HG03378 (cell line): ENCODE measurements at regions not wholly inside any gene's neighbourhood (a gene's known extent, or its start where the extent isn't known, plus 50 kb on each side); places are given as distances from the start of the nearest gene placed in this dataset.
"Not testable (repeated sequence)": the region's sequence is repeated elsewhere in the genome, so short reads cannot be mapped to it uniquely, and the experiment has no call there.

Source experiments
- ATAC-seq: cut with Tn5 transposase; IDR thresholded peaks from one replicate; pipeline ENCODE4 v1.9.1; 2021; ENCODE audit warnings: mild to moderate bottlenecking, moderate library complexity; ENCODE audit not compliant: unreplicated experiment

DNA sequence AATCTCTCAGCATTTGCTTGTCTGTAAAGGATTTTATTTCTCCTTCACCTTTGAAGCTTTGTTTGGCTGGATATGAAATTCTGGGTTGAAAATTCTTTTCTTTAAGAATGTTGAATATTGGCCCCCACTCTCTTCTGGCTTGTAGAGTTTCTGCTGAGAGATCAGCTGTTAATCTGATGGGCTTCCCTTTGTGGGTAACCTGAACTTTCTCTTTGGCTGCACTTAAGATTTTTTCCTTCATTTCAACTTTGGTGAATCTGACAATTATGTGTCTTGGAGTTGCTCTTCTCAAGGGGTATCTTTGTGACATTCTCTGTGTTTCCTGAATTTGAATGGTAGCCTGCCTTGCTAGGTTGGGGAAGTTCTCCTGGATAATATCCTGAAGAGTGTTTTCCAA lies 189.4 kb downstream of the TTC6 start:
- not testable (repeated sequence) for ATAC-seq

DNA sequence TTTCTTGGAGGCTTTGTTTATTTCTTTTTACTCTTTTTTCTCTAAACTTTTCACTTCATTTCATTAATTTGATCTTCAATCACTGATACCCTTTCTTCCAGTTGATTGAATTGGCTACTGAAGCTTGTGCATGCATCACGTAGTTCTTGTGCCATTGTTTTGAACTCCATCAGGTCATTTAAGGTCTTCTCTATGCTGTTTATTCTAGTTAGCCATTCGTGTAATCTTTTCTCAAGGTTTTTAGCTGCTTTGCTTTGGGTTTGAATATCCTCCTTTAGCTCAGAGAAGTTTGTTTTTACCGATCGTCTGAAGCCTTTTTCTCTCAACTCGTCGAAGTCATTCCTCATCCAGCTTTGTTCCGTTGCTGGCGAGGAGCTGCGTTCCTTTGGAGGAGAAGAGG lies 189.9 kb downstream of the TTC6 start:
- not testable (repeated sequence) for ATAC-seq

DNA sequence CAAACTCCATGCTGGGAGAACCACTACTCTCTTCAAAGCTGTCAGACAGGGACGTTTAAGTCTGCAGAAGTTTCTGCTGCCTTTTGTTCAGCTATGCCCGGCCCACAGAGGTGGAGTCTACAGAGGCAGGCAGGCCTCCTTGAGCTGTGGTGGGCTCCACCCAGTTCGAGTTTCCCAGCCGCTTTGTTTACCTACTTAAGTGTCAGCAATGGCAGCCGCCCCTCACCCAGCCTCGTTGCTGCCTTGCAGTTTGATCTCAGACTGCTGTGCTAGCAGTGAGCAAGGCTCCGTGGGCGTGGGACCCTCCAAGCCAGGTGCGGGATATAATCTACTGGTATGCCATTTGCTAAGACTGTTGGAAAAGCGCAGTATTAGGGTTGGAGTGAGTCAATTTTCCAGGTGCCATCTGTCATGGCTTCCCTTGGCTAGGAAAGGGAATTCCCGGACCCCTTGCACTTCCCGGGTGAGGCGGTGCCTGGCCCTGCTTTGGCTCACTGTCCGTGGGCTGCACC lies 190.7 kb downstream of the TTC6 start:
- ATAC-seq: not testable (repeated sequence)

DNA sequence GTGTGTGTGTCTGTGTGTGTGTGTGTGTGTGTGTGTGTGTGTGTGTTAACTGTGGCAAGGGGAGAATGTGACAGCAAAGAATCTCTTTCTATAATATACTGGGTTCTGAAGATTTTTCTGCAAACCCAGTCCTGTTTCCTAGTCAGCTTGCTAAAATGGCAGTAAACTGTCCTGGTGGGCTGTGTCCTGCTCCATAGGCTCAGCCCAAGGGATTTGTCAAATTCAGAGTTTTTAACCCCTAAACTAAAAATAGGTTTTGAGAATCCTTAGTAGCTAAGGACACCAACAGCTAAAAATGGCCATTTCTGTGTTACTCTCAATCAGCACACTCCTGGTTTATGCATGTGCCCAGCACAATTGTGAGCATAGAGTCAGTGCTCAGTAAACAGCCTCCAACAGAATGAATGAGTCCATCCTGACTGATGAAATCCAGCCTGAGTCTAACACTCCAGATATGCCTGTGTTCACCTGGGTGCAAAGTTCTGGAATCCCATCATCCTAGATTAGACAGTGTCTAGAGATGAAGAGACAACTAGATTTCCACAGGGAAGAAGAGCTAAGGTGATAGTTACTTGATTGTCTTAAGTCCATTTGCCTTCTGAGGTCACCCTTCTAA lies 192.6 kb downstream of the TTC6 start:
- ATAC-seq: no peak

DNA sequence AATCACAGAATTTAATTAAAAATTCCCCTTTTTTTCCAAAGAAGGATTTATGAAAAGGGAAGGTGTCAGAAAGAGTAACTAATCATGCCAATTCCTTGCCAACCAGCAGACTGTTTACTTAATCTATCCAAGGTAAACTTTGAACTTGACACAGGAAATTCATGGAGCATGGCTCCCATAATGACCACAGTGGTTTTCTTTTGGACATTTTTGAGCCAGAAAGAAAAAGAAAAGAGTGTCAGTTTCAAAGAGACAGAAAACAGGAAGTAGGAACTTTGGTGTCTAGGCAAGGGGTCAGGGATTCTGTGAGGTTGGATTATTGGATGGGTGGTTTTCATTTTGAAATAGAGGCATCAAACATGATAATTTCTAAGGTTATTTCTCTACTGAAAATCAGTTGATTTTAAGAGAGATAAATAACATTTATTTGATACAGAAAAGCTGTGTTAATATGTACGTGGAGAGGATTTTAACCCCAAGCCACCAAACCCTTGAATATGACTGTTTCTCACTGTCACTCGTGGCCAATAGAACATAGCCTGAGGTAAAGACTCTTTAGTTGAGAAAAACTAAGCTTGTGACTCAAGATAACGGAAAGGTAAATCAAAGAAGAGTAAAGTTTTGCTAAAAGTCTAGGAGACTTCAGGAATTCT lies 196.1 kb downstream of the TTC6 start:
- no peak for ATAC-seq

DNA sequence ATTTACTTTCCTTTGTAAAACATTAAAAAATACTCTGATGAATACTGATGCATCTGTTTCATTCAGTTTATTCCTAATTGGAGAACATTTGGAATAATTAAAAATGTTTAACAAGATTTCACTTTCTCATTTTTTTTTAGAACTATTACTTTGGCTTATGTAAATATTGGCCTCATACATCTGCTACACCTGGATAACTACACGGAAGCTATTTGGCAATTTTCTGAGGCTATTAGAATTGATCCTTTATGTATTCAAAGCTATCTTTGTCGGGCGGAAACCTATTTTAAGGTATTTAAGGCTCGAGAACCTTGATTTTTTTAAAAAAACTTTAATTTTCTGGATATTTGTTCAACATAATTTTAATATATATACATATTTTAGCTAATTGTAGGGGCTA lies 196.7 kb downstream of the TTC6 start:
- no peak for ATAC-seq

DNA sequence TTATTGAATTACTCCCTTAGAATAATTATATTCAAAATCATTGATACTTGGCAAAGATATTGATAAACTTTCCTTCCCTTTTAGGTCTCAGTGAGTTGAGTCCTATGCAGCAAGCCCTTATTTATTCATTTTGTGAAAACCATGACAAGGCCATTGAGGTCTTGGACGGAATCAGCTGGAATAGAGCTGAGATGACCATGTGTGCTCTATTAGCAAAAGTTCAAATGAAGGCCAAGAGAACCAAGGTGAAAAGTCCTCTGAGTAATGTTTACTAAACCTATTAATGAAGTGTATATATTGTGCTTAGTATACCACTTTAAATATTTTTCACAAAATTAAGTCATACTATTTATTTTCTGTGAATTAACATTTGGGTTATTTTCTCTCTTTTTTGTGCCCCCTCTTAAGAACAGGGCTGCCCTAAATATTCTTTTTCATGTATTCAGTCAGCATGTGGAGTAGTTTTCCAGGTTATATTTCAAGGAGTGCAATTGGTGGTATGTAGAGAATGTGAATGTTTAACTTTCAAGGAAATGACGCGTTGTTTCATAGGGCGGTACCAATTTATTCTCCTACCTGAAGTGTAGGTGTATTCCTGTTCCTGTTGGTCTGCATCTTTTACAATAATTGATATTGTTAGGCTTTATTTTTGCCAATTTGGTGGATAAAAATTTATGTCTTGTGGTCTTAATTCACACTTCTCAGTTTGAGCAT lies 201.4 kb downstream of the TTC6 start:
- ATAC-seq: no peak

DNA sequence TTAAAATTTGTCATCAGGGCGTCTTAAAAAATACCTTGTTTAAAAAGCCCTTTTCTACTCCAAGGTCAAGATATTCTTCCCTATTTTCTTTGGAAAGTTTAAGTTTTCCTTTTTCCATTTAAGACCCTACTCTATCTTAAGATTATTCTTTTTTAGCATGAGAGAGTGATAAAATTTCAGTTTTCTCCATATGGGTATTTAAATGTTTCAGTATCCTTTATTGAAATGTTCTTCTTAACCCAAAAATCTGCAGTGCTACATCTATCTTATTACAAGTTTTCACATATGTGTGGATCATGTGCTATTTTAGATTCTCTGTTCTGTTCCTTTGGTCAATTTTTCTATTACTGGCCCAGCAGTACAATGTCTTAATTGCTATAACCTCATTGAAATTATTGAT lies 202.2 kb downstream of the TTC6 start:
- ATAC-seq: no peak

DNA sequence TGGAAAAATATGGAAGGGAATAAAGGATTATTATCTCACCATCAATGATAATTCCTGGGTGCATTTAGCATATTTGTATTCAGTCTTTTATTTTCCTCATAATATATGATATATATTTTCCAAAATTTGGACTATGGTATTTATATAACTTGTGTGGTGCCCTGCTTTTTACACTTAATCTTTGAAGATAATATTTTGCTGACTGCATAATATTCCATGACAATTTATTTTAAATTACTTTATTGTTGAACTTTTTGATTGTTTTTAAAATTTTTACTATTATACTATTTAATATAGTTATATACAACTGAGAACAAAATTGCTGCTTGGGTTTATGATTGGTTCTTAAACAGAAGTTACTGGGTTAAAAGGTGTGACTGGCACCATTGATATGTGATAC lies 212.3 kb downstream of the TTC6 start:
- no peak for ATAC-seq

DNA sequence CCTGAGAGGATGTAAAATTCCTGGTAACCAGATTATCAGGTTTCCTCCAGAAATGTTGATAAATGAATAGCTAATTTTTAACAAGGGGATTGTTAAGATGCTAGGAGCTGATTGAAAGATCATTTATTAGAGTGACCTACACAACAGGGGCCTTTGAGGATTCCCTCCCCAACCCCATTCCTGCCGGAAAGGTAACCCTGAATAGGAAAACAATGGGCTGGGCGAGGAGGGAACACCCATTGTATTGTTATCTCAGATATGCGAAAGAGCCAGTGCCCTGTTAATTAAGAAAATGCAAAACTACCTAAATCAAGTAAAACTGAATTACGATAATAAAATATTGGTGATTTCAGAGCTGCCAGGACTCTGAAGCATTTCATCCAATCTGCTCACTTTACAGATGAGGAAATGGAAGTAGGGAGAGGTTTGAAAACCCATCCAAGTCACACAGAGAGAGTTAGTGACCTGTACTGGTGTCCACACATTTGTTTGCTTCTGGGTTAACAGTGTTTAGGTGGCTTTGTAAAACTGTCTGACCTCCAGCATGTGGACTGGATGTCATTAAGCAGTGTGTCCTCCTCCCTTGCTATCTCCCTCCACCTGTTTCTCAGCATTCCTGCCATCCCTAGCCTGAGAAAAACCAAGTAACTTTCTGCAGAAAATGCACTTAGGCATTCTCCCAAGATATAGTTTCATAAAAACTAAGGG lies 214.8 kb downstream of the TTC6 start:
- no peak for ATAC-seq

DNA sequence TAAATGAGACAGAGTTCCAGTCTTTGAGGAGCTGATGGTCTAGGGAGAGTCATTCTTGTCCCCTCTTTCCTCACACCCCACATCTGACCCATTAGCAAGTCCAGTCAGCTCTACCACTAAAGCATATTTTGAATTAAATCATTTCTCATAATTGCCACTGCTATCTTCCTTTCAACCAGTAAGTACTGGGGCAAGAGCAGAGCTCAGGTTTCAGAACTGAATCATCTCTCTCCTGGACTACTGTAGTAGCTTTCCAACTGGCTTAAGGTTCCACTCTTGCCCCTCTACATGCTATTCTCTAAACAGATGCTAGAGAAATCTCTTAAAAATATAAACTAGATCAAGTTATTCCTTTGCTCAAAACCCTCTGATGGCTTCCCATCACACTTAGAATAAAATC lies 218.3 kb downstream of the TTC6 start:
- no peak for ATAC-seq

DNA sequence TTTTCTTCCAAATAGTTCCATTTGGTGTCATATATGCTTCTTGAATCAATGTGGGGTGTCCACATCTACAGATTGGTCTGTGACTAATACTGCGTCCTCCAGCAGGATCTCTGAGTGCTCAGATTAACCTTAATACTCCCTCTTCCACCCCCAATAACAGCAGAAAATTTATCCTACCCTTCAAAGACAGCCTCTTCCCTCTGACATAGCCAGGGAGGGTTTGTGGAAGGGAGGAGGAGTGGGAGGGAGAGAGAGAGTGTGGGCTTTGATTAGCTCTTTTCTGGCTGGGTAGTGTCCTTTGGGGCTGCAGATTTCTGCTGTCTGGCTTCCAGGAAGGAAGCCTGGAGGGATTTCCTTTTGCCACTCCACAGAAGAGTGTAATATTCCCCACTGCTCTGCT lies 220.7 kb downstream of the TTC6 start:
- ATAC-seq: no peak

DNA sequence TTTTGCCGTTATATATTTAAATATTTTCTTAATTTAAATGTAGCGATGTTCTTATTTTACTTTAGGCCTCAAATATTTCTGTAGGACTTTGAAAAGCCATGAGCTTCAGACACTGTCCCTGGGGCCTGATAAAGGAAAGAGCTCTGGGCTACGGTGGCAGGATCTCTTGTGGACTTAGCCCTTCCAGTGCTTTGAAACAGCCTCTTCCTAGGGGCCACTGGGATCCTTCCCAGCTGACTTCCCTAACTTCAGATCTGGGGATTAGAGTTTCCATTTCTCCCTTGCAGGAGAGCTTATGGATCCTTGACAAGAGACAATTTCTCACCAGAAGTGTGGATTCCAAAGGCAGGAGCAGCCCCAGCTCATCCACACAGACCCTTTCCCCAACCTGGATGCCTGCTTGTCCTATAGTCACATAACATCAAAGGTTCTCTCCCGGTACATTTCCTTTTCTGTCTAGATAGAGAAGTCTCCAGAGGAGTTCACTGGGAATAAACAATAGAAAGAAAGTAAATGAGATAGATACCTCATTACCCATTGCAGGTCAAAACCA lies 221.4 kb downstream of the TTC6 start:
- ATAC-seq: no peak

DNA sequence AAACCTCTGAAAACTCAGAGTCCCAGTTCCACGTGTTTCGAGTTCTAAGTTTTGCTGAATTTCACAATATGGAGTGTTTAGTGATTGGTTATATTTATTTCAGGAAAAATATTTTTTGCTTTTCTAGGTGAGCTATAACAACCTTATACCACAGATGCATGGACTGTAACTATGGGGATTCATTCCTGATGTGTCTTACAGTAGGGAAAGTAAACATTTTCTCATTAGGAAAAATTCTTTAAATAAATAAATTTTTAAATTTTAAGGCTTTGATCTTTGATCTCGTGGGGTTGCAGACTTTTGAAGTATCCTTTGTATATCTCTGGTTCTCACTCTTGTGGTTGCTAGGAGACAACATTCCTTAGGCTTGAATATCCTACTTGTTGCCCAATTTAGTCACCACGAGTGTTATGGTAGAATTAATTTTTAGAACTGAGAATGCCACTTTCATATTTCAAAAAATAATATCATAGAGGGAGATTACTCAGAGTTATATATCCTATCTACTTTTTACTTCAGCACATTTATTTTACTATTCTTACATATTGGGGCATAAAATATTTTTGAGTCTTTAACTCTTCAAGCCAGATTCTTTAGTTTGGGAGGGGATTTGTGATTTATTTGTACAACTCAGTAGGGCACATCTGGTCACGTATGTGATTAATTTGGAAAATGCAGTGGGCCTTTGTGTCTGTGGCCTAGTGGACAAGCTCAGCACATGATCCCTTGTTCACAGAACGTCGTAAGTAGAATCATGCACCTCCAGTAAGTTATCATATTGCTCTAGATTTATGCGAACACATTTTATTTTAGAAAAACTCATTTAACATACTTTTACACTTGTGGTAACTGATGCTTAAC lies 224.0 kb downstream of the TTC6 start:
- ATAC-seq: no peak

DNA sequence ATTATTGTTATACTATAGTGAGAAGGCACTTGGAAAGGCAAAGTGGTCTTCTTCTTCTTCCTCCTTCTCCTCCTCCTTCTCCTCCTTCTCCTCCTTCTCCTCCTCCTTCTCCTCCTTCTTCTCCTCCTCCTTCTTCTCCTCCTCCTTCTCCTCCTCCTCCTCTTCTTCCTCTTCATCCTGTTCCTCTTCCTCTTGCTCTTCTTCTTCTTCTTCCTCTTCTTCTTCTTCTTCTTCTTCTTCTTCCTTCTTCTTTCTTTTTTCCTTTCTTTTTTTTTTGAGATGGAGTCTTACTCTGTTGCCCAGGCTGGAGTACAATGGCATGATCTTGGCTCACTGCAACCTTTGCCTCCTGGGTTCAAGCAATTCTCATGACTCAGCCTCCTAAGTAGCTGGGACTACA lies 225.4 kb downstream of the TTC6 start:
- not testable (repeated sequence) for ATAC-seq

DNA sequence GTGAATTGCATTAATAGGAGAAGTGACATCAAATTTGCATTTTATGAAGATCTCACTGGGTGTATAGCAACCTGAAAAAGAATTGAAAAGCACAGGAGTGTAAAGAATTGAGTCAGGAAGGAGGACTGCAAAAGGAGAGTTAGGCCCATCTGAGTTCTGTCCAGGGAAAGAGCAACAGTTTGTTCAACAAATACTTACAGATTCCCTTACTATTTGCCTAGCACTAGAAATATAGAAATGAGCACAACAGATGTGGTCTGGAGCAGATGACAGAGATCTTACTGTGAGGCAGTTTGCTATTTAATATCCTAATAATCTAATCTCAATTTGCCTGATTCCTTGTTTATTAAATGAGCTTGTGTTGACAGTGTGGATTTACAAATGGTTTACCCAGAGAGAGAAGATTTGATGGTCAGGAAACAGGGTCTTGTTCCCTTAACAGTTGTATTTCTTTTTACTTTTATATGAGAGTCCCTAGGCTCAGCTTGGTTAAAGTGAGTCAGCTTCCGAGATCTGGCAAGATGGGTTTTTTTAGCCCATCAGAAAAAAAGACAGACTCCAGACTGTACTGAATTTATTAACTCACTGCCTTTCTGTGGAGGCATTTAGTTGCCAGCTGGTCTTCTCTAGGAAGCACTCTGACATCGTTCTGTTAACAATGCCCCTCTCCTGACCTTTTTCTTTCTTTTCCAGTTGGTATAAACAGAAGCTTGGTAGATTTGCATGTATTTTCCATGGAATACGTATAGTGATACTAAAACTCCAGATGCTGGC lies 229.7 kb downstream of the TTC6 start:
- ATAC-seq: no peak

DNA sequence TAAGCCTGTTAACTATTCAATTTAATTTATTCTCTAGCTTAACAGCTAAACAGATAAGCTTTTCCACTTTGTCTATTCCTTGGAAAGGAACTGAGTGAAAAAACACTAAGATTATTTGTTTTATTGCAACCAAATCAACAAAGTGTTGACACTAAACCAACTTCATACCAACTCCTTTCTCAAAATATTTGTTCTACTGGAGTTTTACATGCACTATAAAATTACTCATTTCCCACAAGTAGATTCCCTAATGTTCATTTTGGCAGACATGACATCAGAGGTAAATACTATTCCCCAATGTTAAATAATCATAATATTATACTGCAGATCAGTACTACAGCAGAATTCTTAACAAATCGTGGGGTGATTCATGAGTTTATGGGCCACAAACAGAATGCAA lies 231.4 kb downstream of the TTC6 start:
- no peak for ATAC-seq

DNA sequence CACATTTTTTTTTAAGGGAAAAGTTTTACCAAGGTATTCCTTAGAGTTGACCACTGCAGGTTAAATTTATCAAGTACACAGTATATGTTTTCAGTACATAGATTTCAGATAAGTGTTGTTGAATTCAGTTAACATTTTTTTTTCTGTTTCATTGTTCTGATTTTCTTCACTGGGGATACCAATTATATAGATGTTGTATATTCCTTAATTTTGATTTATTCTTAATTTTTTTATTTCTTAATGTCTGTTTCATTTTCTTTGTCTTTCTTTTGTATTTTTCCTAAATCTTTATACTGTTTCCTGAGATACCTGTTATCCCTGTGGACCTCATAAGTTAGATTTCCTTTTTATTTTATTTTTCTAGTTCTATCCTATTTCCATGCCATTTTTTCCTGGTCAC lies 234.8 kb downstream of the TTC6 start:
- ATAC-seq: no peak

DNA sequence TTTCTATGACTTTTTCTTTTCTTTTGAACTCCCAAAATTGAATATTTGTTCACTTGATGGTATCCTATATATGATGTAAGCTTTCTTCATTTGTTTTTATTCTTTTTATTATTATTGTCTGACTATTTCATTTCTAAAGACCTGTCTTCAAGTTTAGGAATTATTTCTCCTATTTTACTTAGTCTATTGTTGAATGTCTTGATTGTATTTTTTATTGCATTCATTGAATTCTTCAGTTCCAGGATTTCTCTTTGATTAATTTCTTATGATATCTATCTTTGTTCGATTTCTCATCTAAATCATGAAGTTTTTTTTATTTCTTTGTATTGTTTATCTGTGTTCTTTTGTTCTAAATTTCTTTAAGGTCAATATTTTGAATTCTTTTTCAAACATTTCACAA lies 238.8 kb downstream of the TTC6 start:
- ATAC-seq: no peak

DNA sequence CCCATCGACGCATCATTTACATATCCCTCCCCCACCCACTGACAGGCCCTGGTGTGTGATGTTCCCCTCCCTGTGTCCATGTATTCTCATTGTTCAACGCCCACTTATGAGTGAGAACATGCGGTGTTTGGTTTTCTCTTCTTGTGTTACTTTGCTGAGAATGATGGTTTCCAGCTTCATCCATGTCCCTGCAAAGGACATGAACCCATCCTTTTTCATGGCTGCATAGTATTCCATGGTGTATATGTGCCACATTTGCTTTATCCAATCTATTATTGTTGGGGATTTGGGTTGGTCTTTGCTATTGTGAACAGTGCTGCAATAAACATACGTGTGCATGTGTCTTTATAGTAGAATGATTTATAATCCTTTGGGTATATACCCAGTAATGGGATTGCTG lies 243.3 kb downstream of the TTC6 start:
- ATAC-seq: not testable (repeated sequence)
